SW 1271 (cell line): ENCODE measurements at regions not wholly inside any gene's neighbourhood (a gene's known extent, or its start where the extent isn't known, plus 50 kb on each side); places are given as distances from the start of the nearest gene placed in this dataset.
"Not testable (repeated sequence)": the region's sequence is repeated elsewhere in the genome, so short reads cannot be mapped to it uniquely, and the experiment has no call there.

Experiments used
- DNase-seq, 2 experiments: peaks; one replicate each; lab custom pipeline; 2025; lab: John Stamatoyannopoulos, UW

DNA sequence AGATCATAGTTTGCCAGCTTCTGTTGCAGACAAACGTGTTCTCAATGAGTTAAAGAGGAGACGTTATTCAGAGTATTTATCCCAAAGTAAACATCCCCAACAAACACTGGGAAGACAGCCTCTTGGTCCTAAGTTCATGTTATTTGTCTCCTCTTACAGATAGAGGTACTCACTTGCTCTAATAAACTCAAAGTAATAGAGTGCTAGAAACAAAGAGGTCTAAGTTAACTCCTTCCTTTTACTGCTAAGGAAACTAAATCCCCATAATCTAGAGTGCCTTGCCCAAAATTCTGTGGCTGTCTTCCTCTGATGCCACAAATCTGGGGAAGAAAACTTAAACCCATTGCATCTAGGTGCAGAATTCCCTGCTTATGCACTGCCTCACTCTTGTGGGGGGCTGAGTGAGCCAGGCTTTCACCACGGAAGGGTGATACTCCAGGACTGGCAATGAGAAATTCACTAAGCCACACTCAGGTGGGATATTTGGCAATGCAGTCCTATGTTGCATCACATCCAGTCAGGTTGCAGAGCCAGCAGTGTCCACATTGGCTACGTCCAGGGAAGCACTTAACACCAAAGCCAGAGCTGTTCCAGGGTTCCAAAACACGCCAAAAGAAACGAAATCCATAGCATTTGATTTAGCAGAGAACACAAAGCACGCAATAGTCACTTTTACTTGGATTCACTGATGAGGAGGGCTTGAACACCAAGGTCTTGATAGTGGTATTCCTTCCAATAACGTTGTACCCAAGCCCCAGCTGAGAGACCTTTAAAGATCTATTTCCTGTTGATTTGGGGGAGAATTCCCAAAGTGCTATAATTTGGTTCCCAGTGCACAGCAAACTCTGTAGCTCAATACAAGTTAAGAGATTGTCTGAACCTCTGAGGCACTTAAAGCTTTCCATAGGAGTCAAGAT, 81.0 kb upstream of the FOXQ1 start:
- no peak for DNase-seq

DNA sequence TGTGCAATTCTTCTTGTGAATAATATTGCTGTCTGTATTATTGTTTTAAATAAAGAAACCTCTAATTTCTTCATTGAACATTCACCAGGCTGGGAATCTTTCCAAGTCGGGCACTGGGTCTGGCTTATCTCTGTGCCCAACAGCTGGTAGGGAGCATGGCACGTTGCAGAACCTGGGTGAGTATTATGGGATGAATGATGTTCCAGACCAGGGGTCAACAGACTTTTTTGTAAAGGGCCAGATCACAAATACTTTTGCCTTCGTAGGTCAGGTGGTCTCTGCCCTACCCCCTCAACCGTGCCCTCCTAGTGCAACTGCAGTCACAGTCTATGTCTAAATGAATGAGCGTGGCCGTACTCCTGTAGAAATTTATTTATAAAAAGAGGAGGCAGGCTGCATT, 81.6 kb upstream of the FOXQ1 start:
- no peak for DNase-seq

DNA sequence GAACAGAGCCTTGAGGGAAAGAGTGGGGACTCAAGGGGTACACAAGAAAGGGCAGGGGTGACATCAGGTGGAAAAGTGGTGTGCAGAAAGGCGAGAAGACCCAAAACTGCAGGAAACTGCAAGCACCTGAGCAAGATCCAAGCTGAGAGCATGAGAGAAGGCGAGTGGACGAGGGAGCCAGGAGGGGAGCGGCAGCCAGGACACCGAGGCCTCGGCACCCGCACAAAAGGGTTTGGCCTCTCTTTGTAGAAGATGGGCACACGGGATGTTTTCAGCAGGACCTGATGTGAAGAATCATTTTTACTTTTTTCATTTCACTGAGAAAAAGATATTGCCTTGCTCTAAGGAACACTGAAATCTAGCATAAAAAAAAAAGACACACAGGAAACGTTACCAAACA, 82.1 kb upstream of the FOXQ1 start:
- DNase-seq: no peak

DNA sequence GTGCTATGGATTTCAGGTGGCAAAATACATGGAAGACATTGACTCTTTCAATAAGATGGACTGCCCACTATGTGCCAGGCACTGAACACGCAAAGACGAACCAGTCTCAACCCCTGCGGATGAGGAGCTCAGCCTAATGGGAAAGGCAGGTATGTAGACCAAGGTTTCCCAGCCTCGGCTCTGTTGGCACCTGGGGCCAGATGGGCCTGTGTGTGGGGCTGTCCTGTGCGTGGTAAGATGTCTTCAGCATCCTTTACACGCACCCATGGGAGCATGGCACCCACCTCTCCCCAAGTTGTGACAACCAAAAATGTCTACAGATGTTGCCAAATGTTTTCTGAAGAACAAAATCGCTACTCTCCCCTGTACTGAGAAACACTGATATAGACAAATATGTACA, 82.6 kb upstream of the FOXQ1 start:
- no peak for DNase-seq

DNA sequence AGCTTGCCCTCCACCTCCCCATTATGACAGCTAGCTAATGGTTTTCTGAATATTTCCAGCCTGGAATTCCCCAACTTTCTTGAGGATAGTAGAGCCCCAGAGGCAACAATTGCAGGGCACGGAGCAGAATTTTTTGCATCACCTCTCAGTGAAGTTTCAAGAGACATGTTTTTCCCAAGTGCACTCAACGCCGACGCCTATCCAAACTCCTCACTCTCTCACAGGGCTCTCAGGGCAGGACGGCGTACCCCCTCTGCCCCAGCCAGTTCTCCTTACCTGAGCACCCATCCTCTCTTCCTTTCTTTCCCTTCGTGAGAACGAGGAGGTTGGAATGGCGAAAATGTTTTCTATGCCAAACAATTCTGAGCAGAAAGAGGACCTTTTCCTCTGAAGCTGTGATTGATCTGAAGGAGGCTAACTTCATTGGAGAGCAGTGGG, 83.1 kb upstream of the FOXQ1 start:
- no peak for DNase-seq

DNA sequence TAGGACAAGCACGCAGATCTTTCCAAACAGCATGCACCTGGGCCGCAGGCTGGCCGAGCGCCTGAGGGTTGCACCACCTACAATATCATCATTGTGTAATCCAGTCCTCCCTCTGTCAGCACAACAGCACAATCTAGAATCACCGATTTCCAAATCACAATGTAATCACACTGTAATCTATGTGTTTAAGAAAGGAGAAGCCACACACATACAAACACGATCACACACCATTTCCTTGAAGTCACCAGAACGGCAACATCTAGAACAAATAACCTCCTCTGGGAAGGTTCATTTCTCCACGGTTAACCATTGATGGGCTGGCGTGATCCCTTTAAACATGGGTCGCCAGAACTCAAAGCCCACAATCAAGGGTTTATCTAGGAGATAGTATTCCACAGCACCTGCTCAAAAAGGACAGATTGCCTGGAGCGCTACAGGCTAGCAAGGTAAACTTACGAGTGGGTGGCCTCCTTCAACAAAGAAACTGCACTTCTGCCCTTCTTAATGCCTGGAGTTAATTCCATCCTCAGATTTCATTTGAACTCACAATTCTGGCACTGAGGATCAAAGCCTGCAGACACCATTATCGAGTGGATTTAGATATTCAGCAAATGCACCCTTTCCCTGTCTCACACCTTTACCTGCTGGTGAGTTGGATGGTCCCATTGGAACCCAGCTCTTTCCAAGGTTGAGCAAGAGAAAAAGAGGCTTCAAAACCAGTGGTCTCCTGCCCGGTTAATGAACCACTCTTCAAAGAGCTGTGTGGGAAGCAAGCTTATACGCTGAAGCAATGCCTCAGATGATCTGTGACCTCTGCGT, 83.8 kb upstream of the FOXQ1 start:
- no peak for DNase-seq

DNA sequence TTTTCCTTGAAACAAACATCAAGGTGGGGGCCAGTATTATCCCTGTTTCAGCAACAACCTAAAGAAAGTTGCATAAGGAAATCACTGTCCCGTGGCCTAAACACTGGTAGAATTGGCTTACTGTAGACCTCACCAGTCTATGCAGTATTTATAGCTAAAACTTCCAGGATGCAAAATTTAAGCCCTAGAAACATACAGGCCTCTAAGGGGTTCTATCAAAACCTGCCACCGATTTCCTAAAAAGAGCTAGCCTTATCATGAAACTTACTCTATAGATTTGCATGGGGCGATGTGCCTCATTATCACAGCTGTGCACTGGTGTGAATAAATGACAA, 84.3 kb upstream of the FOXQ1 start:
- no peak for DNase-seq

DNA sequence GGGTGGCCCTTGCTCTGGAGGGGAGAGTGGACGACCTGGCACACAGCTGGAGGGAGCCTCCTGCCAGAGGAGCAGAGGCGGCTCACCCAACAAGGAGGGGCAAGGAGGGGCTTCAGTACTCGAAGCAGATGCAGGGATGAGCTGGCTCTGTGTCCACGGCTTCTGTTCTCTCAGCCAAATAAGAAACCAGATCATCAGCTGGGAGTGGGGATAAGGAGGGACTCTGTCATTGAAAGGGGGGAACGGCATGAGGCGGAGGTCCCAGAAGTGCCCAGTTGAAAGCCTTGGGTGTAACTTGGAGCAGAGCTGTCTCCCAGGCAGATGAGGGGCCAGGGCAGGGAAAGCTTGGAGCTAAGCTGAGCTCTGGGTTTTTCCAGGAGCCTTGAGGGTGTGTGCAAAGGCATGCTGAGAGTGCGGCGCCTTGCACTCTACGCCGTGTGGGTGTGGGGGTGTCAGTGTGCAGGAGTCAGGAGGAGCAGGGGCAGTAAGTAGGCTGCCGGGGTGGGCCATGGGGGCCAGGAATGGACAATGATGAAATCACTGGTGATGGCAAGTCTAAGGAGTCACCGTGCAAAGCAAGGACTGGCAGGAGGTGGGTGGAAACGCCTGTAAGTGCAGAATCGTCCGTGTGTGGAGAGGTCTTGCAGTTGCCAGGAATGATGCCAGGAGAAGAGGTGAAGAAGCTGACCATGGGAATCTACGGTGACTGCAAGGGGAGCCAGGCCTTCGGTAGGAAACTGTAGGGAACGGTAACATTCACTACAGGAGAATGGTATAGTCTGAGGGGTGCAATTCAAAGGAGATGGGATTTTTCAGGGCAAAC, 85.4 kb upstream of the FOXQ1 start:
- DNase-seq: no peak

DNA sequence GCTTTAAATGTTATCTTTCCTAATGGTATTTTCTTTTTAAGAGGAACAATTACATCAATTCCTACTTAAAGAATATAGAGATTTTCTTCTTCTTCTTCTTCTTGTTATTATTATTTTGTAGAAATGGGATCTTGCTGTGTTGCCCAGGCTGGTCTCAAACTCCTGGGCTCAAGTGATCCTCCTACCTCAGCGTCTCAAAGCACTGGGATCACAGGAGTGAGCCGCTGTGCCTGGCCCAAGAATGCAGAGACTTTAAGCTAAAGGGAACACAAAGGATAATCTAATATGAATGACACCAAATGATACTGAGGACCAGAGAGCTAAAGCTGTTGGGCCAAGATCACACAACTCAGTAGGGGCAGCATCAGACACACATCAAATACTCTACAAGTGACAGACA, 87.4 kb upstream of the FOXQ1 start:
- DNase-seq: no peak

DNA sequence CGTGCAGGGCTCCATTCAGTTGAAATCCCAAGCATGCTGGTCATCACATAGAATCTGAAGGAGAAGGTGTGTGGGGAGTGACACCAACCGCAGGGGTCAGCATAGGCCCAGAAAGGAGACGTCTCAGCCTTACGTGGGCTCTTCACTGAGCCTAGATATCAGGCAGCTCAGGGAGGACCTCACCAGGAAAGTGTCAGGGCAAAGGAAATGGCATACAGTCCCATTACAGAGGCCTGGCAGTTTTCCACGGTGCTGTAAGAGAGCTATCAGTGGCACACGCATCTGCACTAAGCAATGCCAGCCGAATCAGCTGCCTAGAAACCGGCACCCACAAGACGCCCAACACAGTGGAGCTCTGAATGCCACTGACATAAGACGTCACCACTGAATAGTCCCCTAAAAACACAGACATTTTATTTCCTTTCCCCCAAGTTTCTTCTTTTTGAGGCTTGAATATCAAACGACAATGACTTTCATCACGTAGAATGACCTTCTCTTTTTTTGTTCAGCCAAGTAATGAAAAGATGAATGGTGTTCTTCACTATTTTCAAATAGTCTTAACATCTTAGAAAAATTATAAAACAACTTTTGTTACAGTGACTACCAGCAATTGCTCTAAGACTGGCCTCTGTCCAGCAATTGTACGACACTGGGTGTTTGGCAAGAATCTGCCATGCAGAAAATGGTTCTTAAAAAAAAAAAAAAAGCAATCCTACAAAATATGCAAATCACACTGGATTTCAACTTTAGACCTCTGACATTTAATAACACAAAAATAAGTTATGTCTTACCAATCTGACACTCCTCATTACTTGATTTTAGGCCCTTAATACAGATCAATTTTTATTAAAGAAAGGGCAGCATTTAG, 88.9 kb upstream of the FOXQ1 start:
- no peak for DNase-seq

DNA sequence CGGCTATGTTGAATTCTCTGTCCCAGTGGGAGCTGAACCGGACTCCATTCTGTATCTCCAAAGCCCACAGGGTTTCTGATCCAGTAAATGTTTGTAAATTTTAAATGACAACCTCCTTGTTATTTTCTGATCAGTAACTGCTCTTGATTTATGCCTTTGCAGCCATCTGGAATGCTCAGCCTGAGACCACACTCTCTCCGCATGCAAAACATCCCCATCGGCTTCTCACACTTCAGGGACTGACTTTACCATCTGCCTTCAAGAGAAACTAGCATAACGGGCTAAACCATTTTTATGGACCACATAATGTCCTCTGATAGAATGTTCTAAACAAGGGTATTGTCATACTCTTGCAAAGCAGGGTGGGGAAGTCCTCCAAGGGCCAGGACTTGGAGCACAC, 94.5 kb upstream of the FOXQ1 start:
- DNase-seq: no peak

DNA sequence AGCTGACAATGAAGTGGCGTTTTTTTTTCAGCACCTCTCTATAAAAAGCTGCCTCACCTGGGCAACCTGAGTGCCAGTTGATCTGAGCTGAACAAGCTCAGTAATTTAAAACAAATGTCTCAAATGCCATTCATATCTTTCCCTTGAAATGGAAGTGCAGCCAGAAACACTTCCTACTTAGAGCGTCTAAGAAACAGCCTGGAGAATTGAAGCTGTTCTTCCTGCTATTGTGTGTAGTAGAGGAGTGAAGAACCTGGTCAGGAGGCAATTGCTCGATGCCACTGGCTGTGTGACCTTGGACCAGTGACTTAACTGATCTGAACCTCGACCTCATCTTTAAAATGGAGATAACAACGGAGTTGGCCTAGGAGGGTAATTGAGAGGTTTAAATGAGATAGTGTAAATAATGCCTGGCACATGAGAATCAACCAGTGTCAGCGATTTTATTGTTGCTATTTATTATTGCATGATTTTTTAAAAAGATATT, 95.4 kb upstream of the FOXQ1 start:
- no peak for DNase-seq

DNA sequence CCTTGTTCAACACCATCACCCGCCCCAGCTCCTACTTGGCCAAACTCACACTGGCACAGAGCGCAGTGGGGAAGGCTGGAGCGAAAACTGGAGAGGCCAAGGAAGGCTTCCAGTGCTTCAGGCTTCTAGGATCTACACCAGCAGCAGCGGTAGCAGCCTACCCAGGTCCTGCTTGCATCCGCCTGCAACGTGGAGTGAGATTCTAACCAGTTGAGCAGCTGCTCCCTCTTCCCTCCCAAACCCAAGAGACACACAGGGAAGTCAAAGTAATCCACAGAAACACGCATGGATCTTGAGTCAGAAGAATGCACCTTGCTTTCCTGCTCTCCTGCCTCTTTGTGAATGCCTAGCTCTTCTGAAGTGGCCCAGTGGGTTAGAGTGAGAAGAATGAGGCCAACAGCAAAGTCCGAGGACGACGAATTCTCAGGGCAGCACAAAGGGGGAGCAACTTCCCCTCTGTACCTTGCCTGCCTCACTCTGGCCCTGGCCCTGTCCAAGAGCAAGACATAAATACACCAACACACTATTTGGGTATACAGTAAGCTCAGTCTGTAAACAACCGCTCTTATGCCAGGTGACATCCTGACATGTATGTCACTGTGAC, 95.9 kb upstream of the FOXQ1 start:
- DNase-seq: no peak

DNA sequence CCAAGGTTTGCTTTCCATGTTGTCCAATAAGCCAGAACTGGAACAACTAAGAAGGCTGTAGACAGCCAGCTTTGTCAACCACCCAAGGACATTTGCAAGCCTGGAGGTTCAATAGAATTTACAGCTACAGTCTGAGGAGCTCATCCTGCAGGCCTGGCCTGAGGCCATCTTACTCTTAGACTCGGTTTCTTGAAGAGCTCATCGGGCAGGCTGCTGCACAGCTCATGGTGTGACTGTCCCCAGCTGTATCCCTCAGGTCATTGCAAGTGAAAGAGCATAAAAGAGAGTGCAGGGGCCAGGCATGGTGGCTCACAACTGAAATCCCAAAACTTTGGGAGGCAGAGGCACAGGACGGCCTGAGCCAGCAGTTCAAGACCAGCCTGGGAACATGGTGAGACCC, 96.9 kb upstream of the FOXQ1 start:
- DNase-seq: no peak

DNA sequence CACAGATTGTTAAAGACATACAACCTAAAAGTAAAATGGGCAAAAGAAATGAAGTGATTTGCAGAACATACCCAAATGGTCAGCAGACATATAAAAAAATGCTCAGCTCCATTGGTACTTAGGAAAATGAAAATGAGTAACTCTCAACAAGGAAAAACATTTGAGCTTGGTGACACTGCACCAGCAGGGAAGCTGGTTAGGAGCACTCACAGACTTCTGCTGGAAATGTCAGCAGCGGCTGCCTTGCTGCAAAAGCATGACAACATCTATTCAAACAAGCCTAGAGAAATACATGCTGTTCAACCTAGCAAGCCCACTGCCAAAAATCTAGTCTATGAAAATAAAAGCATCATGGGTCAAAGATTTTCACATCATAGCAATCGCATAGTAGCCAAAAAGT, 99.0 kb upstream of the FOXQ1 start:
- no peak for DNase-seq

DNA sequence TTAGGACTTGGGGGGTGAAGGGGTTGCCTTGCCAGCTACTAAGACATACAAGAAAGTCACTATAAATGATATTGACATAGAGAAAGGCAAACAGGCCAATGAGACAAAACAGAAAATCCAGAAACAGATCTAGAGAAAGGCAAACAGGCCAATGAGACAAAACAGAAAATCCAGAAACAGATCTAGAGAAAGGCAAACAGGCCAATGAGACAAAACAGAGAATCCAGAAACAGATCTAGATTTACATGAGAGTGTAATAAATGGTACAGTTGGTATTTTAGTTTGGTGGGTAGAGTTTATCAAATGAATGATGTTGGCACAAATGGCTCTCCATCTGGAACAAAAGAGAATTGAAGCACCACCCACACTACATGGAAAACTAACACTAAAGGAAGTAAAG, 99.8 kb upstream of the FOXQ1 start:
- not testable (repeated sequence) for DNase-seq

DNA sequence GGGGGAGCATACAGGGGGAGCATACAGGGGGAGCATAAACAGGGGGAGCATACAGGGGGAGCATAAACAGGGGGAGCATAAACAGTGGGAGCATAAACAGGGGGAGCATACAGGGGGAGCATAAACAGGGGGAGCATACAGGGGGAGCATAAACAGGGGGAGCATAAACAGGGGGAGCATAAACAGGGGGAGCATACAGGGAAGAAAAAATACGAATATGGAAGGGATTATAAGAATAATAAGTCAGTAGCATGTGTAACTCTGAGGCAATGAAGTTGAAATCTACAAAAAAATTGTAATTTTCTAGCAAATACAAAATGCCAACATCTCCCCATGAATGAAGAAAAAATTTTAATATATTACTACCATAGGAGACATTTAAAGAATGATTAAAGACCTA, 101.3 kb upstream of the FOXQ1 start:
- not testable (repeated sequence) for DNase-seq

DNA sequence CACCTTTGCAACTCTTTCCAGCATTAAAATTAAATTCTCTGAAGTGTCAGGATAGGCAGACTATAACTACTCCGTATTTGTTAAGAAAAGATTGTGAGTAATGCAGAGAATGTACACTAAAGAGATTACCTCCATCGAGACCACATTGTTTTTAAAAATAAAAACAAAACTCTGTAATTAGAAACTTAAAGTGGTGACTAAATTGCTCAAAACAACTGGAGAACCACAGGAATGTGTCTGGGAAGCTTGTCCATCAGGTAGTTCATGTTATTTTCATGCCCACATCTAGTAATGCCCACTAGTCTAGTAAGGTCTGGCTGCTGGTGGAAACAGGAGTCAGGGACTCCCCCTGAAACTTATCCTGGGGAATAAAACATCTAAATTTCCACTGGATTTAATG, 103.0 kb upstream of the FOXQ1 start:
- no peak for DNase-seq

DNA sequence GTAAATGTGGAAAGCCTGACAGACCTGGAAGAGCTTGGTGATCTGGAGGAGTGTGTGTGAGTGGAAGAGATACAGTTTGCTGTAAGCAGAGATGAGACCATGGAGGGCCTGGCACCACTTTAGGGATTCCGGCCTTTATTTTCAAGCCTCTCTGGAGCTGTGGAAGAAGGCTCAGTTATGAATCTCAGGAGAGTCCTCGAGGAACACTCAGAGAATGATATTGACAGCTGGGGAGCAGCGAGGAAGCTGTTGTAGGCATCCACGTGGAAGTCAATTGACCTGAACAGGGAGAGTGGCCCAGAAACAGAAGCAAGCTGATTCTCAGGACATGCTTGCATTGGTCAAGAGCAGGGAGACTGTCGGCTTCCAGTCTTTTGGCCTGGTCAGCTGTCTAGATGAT, 108.4 kb upstream of the FOXQ1 start:
- no peak for DNase-seq

DNA sequence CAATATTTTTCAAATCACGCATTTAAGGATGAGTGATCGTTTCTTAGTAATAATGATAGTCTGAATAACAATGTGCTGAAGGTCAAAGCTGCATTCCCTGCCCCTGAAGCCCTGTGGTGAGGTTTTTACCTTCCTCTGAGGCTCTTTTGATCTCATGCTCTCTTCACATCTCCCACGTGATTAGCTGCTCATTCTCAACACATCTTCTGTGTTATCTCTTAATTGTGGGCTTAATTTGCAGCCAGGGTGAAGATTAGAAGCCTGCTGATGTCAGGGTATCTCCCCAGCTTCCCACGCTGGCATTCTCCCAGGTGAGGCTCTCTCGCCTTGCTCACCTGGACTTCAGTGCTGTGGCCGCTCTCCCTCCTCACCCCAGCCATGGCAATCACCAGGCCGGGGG, 109.7 kb upstream of the FOXQ1 start:
- DNase-seq: no peak
